ENCODE measurements at regions not wholly inside any gene's neighbourhood (a gene's known extent, or its start where the extent isn't known, plus 50 kb on each side); places are given as distances from the start of the nearest gene placed in this dataset.

- TF ChIP-seq, protein P1, sequence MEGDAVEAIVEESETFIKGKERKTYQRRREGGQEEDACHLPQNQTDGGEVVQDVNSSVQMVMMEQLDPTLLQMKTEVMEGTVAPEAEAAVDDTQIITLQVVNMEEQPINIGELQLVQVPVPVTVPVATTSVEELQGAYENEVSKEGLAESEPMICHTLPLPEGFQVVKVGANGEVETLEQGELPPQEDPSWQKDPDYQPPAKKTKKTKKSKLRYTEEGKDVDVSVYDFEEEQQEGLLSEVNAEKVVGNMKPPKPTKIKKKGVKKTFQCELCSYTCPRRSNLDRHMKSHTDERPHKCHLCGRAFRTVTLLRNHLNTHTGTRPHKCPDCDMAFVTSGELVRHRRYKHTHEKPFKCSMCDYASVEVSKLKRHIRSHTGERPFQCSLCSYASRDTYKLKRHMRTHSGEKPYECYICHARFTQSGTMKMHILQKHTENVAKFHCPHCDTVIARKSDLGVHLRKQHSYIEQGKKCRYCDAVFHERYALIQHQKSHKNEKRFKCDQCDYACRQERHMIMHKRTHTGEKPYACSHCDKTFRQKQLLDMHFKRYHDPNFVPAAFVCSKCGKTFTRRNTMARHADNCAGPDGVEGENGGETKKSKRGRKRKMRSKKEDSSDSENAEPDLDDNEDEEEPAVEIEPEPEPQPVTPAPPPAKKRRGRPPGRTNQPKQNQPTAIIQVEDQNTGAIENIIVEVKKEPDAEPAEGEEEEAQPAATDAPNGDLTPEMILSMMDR (IDR thresholded peaks at IDR 0.05) = no peak
- DNase-seq (ENCODE audit: low spot score) = no peak
- Histone ChIP-seq H3K4me3 (no peak overlapping the region), H3K27ac (no peak overlapping the region)
These were observed 52.3 kb upstream of the SIPA1L2 start for GRCh38 chr1:232682248-232682647.

- no peak overlapping the region for H3K4me3 ChIP-seq
- no peak for DNase-seq (ENCODE audit: low spot score)
- TF ChIP-seq, protein P1 (IDR thresholded peaks at IDR 0.05) = no peak
- H3K27ac ChIP-seq = no peak overlapping the region
These were observed 54.6 kb upstream of the SIPA1L2 start for GRCh38 chr1:232684371-232685105.

GRCh38 chr1:232686346-232686745, 56.4 kb upstream of the SIPA1L2 start:
- no peak for DNase-seq (ENCODE audit: low spot score)
- Histone ChIP-seq H3K4me3 (no peak overlapping the region), H3K27ac (no peak overlapping the region)
- TF ChIP-seq, protein P1 (IDR thresholded peaks at IDR 0.05) = no peak

DNA sequence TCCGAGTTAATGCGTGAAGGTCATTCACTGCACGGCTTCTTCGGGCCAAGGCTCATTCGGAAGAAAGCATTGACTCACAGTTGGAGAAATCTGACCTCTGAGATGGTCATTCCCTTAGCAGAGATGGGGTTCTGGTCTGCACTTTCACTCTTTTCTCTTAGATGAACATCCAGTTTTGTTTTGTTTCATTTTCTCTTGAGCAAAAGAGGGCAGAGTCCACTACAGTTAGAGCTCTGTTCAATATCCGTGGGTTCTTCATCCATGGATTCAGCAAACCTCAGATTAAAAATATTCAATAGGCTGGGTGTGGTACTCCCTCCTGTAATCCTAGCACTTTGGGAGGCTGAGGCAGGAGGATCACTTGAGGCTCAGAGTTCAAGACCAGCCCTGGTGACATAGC, 57.4 kb upstream of the SIPA1L2 start:
- TF ChIP-seq, protein P1 (IDR thresholded peaks at IDR 0.05) = no peak
- no peak overlapping the region for H3K4me3 ChIP-seq
- H3K27ac ChIP-seq = no peak overlapping the region
- no peak for DNase-seq (ENCODE audit: low spot score)

DNA sequence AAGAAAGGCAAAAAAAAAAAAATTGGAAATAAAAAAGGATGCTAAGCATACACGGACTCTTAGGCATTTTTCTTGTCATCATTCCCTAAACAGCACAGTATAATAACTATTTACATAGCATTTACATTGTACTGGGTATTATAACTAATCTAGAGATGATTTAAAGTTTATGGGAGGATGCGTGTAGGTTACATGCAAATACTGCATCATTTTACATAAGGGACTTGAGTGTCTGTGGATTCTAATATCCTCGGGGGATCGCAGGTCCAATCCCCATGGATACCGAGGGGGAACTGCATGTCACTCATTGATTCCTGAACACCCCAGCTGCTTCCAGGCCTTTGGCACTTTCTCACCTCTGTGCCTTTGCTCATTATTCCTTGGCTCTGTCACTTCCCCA, 57.8 kb upstream of the SIPA1L2 start:
- TF ChIP-seq, protein P1 (IDR thresholded peaks at IDR 0.05) = no peak
- Histone ChIP-seq H3K27ac (no peak overlapping the region), H3K4me3 (no peak overlapping the region)
- no peak for DNase-seq (ENCODE audit: low spot score)

DNA sequence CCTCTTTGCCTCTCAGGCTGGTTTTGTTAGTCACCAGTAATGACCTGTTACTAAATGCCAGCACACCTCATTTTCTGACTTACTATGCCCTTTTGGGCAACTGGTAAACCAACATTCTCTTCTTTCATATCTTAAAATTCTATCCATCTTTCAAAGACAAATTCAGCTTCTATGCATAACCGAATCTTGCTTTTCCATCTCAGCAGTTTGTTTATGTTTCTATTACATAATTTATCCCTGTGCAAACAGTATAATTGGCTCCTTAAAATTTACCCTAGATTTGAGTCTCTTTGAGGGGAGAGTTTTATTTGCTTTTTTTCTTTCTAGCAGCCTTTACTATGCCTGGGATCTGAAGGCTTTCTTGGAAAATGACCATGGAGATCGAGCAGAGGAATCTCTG, 58.5 kb upstream of the SIPA1L2 start:
- TF ChIP-seq, protein P1 (IDR thresholded peaks at IDR 0.05) = no peak
- Histone ChIP-seq H3K27ac (no peak overlapping the region), H3K4me3 (no peak overlapping the region)
- no peak for DNase-seq (ENCODE audit: low spot score)

DNA sequence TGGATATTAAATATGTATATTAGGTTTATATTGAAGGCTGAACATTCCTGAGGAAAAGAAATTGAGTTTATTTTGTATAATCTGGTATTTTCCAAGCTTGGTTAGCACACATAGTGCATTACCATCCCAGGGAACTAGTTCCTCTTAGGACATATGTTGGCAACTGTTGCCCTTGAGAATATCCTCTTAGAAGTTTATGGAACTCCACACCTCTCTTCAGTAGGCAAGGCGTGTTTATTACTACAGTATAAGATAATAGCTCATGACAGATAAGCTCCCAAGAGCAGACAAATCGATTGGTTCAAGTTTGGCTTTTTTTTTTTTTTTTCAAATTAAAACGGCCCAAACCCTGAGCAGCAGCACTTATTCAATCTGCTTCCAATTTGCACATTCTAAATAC, 59.8 kb upstream of the SIPA1L2 start:
- no peak for DNase-seq (ENCODE audit: low spot score)
- no peak overlapping the region for H3K27ac ChIP-seq
- no peak overlapping the region for H3K4me3 ChIP-seq
- TF ChIP-seq, protein P1 (IDR thresholded peaks at IDR 0.05) = no peak

All from coronary artery (tissue), 2 donors.